Mesothelial cell of epicardium (in vitro differentiated cells): ENCODE measurements at regions not wholly inside any gene's neighbourhood (a gene's known extent, or its start where the extent isn't known, plus 50 kb on each side); places are given as distances from the start of the nearest gene placed in this dataset.
"Not testable (repeated sequence)": the region's sequence is repeated elsewhere in the genome, so short reads cannot be mapped to it uniquely, and the experiment has no call there.

Source experiments
- DNase-seq, 2 experiments: peaks; one replicate each; pipeline ENCODE4 v3.0.0; 2021; ENCODE audit warnings: low spot score in 2 of 2; ENCODE audit not compliant: unreplicated experiment in 2 of 2
- H3K27ac Mint-ChIP-seq: 2 replicates; pipeline ENCODE4 v1.8.0; 2021; ENCODE audit warnings: mixed read lengths
- H3K27me3 Mint-ChIP-seq: 2 replicates; pipeline ENCODE4 v1.8.0; 2021; ENCODE audit warnings: low read depth, mixed read lengths
- H3K36me3 Mint-ChIP-seq: 2 replicates; pipeline ENCODE4 v1.8.0; 2021; ENCODE audit warnings: mixed read lengths
- H3K4me1 Mint-ChIP-seq: 2 replicates; pipeline ENCODE4 v1.8.0; 2021; ENCODE audit warnings: mixed read lengths
- H3K4me3 Mint-ChIP-seq: 2 replicates; pipeline ENCODE4 v1.8.0; 2021; ENCODE audit warnings: mild to moderate bottlenecking, moderate library complexity, mixed read lengths
- H3K9me3 Mint-ChIP-seq: 2 replicates; pipeline ENCODE4 v1.8.0; 2021; ENCODE audit warnings: mixed read lengths
- TF ChIP-seq, protein P1 (sequence below): fragments of 200-600 bp; sonication (generic); IDR thresholded peaks from one replicate; pipeline ENCODE4 v1.5.0; 2021; ENCODE audit warnings: antibody characterized with exemption; ENCODE audit not compliant: unreplicated experiment

DNA sequence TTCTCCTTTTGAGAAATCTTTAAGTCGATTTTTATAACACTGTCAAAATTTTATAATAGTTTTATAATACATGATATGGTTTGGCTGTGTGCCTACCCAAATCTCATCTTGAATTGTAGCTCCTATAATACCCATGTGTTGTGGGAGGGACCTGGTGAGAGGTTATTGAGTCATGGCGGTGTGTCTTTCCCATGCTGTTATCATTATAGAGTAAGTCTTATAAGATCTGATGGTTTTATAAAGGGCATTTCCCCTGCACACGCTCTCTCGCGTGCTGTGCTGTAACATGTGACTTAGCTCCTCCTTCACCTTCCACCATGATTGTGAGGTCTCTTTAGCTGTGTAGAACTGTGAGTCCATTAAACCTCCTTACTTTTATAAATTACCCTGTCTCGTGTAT is 364.0 kb upstream of the SPANXN4 start:
- TF ChIP-seq, protein P1, sequence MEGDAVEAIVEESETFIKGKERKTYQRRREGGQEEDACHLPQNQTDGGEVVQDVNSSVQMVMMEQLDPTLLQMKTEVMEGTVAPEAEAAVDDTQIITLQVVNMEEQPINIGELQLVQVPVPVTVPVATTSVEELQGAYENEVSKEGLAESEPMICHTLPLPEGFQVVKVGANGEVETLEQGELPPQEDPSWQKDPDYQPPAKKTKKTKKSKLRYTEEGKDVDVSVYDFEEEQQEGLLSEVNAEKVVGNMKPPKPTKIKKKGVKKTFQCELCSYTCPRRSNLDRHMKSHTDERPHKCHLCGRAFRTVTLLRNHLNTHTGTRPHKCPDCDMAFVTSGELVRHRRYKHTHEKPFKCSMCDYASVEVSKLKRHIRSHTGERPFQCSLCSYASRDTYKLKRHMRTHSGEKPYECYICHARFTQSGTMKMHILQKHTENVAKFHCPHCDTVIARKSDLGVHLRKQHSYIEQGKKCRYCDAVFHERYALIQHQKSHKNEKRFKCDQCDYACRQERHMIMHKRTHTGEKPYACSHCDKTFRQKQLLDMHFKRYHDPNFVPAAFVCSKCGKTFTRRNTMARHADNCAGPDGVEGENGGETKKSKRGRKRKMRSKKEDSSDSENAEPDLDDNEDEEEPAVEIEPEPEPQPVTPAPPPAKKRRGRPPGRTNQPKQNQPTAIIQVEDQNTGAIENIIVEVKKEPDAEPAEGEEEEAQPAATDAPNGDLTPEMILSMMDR = no peak
- Mint-ChIP-seq H3K36me3 (no peaks in the 10 kb centered on the region), H3K4me1 (no peaks in the 10 kb centered on the region), H3K9me3 (peaks cover 46% of the 10 kb centered on the region), H3K27ac (no peak overlapping the region), H3K4me3 (no peak overlapping the region), H3K27me3 (no peaks in the 10 kb centered on the region)
- DNase-seq = no peak

DNA sequence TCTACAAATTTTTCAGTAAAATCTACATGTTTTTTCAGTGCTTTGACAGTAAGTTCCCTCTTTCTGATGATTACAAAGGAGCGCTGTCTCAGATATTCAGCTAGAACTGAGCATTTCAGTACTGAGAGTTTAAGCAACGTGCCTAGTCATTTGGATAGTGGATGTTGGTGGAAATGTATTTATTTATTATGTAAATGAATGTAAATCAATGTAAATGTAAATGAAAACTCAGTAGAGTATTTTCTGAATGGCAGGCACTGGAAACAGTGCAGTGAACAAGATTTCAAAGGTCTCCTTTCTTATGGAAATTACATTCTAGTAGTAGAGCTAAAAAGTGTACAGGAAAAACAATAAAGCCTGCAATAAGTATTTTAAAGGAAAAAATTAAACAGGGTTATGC is 370.2 kb upstream of the SPANXN4 start:
- H3K27me3 Mint-ChIP-seq = no peaks in the 10 kb centered on the region
- TF ChIP-seq, protein P1 = no peak
- H3K4me3 Mint-ChIP-seq = no peak overlapping the region
- no peaks in the 10 kb centered on the region for H3K36me3 Mint-ChIP-seq
- no peaks in the 10 kb centered on the region for H3K4me1 Mint-ChIP-seq
- H3K27ac Mint-ChIP-seq = no peak overlapping the region
- peaks cover 28% of the 10 kb centered on the region for H3K9me3 Mint-ChIP-seq
- no peak for DNase-seq

DNA sequence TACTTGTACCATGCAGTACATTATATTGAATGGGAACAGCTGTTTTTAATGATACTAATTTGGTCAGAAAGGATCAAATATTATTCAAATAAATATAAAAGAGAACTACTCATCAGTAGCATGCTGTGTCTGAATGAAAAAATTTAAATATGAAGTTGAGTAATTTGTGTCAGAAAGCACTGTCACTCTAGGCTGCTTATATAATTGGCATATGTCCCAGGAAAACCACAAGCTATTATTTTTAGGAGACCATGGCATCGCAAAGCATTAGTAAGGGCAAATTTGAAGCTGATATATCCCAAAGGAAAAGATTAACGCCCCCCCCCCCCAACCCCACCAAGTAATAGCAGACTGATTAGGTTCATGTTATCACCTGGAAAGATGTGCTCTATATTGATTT is 388.5 kb upstream of the SPANXN4 start:
- Mint-ChIP-seq H3K36me3 (no peaks in the 10 kb centered on the region), H3K27ac (no peak overlapping the region), H3K27me3 (no peaks in the 10 kb centered on the region), H3K4me1 (no peaks in the 10 kb centered on the region), H3K9me3 (peaks cover 27% of the 10 kb centered on the region), H3K4me3 (no peak overlapping the region)
- TF ChIP-seq, protein P1 = no peak
- no peak for DNase-seq

DNA sequence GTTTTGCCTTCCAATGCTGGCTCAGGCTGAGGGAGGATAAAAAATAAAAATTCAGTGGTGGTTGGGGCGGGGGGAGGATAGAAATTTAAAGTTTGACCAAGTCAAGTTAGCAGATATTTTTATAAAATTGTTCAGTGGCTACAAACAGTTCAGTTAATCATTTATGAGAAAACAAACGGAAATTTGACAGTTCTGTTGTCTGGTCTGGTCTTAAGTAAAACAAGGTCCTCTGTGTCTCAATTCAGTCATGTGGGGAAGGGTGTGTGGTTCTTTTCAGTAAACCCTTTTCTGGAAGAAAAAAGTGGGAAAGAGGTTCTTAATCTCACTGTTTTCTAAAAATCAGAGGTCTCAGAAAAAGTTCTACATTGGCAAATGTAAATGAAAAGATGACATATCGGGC is 409.1 kb upstream of the SPANXN4 start:
- peaks cover 43% of the 10 kb centered on the region for H3K9me3 Mint-ChIP-seq
- no peak overlapping the region for H3K27ac Mint-ChIP-seq
- H3K4me3 Mint-ChIP-seq = no peak overlapping the region
- TF ChIP-seq, protein P1 = no peak
- H3K36me3 Mint-ChIP-seq = no peaks in the 10 kb centered on the region
- no peaks in the 10 kb centered on the region for H3K27me3 Mint-ChIP-seq
- H3K4me1 Mint-ChIP-seq = no peaks in the 10 kb centered on the region
- no peak for DNase-seq

DNA sequence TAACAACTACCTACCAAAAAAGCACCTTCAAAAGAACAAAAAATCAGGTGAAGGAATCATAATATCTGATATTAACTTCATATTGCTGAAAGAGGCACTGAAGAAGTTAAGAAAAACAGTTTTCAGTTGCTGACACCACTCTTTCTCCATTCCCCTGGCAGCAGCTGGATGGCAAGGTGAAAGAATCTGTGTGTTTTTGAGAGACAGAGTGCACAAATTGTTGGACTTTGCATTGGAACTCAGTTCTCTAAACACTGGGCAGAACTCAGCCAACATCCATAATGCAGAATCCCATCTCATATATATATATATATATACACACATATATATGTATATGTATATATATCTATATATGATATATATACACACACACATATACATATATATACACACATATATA is 408.3 kb upstream of the MAGEC2 start:
- TF ChIP-seq, protein P1 = no peak
- Mint-ChIP-seq H3K27me3 (no peaks in the 10 kb centered on the region), H3K27ac (no peak overlapping the region), H3K4me3 (no peak overlapping the region), H3K4me1 (no peaks in the 10 kb centered on the region), H3K36me3 (no peaks in the 10 kb centered on the region), H3K9me3 (peaks cover 16% of the 10 kb centered on the region)
- no peak for DNase-seq

DNA sequence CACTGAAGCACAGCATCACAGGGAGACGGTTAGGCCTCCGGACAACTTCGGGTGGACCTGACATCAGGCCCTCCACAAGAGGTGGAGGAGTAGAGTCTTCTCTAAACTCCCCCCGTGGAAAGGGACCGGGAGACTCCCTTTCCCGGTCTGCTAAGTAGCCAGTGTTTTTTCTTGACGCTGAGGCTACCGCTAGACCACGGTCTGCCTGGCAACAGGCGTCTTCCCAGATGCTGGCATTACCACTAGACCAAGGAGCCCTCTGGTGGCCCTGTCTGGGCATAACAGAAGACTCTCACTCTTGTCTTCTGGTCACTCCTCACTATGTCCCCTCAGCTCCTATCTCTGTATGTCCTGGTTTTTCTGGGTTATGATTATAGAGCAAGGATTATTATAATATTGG is 401.5 kb upstream of the MAGEC2 start:
- H3K36me3 Mint-ChIP-seq, H3K4me1 Mint-ChIP-seq, H3K4me3 Mint-ChIP-seq, H3K27ac Mint-ChIP-seq, H3K27me3 Mint-ChIP-seq, DNase-seq: not testable (repeated sequence)
- peaks cover 34% of the 10 kb centered on the region for H3K9me3 Mint-ChIP-seq
